GM19395 (cell line): ENCODE measurements at regions not wholly inside any gene's neighbourhood (a gene's known extent, or its start where the extent isn't known, plus 50 kb on each side); places are given as distances from the start of the nearest gene placed in this dataset.
"Not testable (repeated sequence)": the region's sequence is repeated elsewhere in the genome, so short reads cannot be mapped to it uniquely, and the experiment has no call there.

Experiments used
- ATAC-seq: cut with Tn5 transposase; IDR thresholded peaks from one replicate; pipeline ENCODE4 v1.9.1; 2021; ENCODE audit warnings: mild to moderate bottlenecking, moderate library complexity; ENCODE audit not compliant: unreplicated experiment

DNA sequence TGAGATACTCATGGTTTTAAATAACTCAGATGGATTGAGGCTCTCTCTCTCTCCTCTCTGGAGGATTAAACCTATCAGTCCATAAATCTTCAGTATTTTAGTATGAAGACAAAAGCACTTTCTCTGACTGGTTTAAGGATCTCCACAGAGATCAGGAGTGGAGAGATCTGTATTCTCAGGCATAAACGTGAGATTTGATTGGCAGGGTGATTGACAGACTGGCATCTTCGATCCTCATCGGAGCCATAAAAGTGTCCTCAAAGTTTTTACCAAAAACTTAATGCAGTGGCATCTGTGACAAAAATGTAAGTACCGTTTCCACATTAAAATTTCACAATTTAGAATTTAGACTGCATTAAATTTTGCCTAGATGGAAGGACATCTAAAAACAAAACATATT, 870.1 kb downstream of the KCNJ2 start:
- ATAC-seq = no peak

- no peak for ATAC-seq
Observed at GRCh38 chr17:71052971-71053370, 883.6 kb downstream of the KCNJ2 start.

- no peak for ATAC-seq
Observed at GRCh38 chr17:71055128-71055527, 885.8 kb downstream of the KCNJ2 start.

- ATAC-seq = no peak
Observed at GRCh38 chr17:71057448-71057847, 888.1 kb downstream of the KCNJ2 start.

DNA sequence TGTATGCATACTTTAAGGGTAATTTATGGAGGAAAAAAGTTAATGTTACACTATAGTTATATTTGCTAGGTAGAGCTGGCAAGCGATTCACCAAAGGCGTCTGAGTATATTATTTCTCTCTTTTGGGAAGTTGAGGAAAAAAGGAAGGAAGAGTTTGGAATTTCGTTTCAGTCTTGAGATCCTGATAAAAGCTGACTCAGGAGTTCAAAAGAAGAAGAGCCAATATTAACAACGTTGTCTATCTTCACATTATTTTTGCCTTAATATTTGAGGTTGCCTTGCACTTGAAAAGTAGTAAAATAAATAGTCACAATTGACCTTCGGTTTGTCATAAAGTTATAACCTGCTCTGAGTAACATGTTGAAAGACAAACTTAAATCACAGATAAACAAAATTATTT, 888.6 kb downstream of the KCNJ2 start:
- ATAC-seq = no peak

DNA sequence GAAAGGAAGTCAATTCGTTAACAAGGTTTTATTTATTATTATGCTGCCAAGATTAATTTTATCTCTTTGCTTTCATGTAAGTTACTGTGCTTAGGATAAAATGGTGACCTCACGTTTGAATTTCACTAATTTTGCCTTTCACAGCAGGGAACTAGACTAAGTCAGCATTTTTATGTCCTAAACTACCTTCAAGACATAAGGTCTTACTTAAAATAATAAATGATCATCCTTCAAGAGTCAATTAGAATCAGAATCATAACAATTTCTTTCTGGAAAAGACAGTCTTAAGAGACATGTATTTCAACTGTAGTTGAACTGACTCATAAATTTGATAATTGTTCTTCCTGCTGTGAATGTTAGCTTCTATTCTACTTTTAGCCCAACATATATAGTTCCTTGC, 893.8 kb downstream of the KCNJ2 start:
- no peak for ATAC-seq

DNA sequence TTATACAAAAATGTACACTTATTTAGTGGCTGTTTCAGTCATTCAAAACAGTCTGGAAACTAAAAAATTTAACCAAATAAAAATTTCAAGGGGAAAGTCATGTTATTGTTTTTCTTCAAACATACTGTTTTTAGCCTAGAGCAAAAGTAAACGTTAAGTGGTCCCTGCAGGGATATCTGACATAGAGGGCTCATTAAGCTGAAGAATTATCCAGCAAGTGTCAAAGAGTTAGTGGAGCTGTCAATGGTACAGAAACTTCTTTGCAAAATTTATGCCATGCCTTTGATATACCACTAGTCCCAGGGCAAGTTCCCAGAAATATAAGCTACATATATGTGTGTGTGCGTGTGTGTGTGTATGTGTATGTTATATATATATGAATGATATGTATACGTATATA, 894.2 kb downstream of the KCNJ2 start:
- no peak for ATAC-seq

DNA sequence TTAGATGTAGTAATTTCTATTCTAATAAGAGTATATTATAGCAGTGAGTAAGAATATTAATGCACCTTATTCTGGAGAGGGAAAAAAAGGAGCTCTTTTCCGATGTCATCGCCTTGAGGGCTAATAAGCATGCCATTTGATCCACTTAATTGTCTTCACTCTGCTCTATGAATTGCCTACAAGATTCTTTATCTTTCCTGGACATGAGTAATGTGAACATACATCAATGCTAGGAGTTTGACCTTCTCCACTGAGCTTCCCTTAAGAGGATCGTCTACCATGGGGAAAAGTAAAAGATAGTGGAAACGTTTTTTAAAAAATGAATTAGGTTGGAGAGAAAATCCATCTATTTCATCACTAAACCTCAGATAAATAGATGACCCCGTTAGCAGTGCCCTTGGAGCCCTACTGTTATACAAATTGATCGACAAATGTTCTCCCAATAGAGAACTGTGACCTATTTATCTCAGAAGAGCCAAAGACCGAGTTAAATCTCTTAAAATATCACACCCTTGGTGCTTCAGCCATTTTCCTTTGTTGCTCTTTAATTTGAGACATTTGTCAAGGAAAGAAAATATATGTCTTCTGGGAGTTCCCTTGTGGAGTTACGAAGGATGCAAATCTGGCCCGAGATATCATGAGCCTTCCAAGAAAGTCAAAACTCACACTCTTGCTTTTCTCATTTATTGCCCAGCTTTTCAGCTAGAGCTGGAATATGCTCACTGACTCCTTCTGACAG, 898.5 kb downstream of the KCNJ2 start:
- no peak for ATAC-seq

- ATAC-seq = no peak
Observed at GRCh38 chr17:71068408-71068750, 899.0 kb downstream of the KCNJ2 start.

DNA sequence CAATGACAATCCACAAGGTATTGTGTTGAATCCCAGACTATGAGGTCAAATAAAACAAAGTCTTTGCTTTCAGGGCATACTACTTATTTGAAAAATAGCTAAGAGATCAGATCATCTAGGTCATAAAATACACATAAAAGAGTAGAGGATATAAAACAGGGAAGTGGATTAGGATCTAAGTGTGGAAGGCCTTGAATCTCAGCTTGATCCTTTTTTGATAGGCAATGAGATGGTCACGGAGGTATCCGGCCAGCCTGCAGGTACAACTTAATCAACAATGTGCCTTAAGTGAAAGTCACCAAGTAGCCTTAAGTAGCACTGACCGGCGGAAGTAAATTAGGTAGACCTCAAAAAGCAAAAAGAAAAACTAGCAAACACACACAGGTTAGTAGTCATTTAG, 901.7 kb downstream of the KCNJ2 start:
- no peak for ATAC-seq

DNA sequence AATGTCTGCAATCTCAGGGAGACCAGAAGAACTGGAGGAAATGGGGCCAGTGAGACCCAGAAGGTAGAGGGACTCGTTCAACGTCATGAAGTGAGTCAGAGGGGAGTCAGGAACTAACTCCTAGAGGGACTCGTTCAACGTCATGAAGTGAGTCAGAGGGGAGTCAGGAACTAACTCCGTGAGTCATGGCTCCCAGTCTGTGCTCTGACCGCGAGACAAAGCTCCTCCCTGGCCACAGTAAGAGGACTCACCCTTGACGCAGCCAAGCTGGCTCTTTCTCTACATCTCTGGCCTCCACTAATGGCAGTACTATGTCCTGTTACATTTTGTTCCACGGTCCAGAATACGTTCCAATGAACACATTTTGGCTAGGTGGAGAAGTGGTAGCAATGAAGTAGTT, 902.5 kb downstream of the KCNJ2 start:
- no peak for ATAC-seq

DNA sequence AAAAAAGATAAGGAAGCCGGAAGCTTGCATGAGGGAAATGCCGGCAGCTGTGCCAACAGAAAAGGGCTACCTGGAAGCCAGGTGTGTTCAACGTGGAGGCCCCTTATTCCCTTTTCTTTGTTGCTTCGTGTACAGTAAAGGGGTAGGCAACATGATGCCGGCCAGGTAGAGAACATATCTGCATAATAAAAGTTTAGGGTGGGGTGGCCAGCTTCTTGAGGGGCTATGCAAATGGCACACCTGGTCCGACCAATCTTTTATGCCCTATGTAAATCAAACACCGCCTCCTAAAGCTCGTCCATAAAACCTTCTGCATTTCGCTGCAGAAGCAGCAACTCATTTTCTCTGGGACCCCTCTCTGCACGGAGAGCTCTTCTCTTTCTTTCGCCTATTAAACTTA, 911.6 kb downstream of the KCNJ2 start:
- no peak for ATAC-seq

DNA sequence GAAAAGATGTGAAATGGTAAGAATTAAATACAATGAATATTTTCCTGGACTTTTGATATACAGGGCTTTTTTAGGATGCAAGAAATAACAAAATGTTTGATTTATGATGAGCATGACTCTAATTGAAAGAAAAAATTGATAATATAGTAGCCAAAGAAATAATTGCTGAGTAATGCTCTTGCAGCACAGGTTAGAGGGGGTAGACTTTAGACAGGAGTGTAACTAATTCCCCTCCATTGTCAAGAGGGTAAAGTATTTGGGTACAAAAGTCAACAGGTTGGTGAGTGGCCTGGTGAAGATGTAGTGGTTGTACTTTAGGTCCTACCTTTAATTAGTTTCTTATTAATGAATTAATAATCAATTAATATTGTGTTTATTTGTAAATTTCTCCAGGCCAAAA, 912.3 kb downstream of the KCNJ2 start:
- no peak for ATAC-seq

GRCh38 chr17:71084219-71084618, 914.9 kb downstream of the KCNJ2 start:
- ATAC-seq = no peak

GRCh38 chr17:71084838-71085237, 915.5 kb downstream of the KCNJ2 start:
- ATAC-seq = no peak

GRCh38 chr17:71085238-71086033, 916.1 kb downstream of the KCNJ2 start:
- ATAC-seq = no peak

DNA sequence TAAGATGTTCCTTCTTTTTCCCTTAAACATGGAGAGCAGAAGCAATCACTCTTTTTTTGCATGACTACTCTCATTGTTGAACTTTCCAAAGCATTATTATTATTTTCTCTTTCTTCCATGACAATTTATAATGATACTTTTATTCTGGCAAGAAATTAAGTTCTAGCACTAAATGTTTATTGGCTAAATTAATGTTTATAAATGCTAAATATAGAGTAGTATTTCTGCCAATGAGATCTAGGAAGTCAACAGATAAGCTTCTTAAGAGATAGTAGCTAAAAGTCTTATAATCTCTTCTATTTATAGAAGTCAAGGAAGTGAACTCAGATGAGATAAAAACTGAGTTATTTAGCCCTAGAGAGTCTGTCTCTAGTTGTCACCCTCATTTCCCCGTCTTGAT, 920.1 kb downstream of the KCNJ2 start:
- no peak for ATAC-seq

- ATAC-seq = no peak
Observed at GRCh38 chr17:71098071-71098470, 928.7 kb downstream of the KCNJ2 start.

DNA sequence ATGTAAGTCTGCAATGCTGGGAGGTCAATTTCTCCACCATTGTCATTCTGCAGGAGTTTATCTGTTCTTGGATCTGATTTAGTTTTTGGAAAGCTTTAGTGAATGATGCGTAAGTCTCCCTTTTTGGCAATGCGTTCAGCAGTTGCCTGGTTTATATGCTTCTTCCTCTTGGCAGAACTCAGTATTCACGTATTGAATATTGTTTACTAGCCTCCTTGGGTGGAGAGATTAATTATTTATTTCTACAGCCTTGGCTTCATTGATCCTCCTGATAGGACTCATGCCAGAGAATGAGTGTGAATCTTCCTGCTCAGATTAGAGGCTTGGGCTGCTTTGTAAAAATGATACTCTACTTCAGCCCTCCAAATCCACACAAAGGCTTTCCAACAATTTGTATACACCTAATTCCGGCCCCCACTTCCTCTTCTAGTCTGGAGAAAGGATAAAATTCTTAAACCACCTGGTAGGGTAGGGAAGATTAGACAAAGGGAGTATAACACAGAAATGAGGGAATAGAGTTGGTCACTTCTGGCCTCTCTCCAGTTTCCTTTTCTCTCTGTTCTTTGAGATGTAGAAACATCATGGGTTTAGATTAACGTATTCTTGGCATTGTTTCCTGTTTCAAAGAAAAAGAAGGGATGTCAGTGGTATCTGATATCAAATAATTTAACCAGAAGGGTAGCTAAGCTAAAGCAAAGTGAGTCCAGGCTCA, 929.8 kb downstream of the KCNJ2 start:
- ATAC-seq = no peak

DNA sequence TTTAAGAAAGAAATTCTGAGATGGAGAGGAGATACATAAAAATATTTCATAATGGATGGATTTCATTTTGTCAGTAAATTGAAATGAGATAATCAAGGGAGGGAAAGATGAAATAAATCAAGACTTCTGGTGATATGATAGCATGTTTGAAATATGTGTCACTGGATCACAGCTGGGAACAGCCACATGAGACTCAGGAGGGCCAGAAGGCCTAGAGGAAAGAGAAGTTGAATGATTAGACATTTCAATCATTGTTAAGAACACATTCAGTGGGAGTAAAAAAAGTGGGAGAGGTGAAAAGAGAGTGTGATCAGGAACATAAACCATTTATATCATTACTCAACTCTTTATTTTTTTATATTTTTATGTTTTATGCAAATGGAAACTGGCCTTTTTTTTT, 933.4 kb downstream of the KCNJ2 start:
- no peak for ATAC-seq

DNA sequence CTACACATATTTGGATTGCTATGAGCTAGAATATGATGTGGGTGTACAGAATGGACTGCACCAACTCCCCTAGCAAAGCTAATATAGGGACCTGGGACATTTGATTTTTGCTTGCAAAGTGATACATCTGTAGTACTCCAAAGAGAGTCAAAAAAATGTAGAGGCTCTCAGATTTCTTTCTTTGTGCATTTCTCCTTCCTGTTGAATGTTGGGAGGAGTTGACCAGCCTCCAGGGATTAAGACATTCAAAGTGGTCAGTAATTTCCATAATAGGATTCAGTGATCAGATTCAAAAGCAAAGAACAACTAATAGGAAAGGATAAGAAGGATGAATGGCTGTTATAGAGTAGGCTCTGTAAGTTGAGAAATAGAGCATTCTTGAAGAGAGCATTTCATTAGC, 934.9 kb downstream of the KCNJ2 start:
- no peak for ATAC-seq

DNA sequence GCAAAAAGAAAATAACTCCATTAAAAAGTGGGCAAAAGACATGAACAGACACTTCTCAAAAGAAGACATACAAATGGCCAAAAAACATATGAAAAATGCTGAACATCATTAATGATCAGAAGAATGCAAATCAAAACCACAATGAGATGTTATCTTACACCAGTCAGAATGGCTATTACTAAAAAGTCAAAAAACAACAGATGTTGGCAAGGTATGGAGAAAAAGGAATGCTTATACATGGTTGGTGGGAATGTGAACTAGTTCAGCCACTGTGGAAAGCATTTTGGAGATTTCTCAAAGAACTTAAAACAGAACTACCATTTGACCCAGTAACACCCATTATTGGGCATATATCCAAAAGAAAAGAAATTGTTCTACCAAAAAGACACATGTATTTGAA, 936.7 kb downstream of the KCNJ2 start:
- ATAC-seq = not testable (repeated sequence)
